ENCODE measurements at regions not wholly inside any gene's neighbourhood (a gene's known extent, or its start where the extent isn't known, plus 50 kb on each side); places are given as distances from the start of the nearest gene placed in this dataset.

DNA sequence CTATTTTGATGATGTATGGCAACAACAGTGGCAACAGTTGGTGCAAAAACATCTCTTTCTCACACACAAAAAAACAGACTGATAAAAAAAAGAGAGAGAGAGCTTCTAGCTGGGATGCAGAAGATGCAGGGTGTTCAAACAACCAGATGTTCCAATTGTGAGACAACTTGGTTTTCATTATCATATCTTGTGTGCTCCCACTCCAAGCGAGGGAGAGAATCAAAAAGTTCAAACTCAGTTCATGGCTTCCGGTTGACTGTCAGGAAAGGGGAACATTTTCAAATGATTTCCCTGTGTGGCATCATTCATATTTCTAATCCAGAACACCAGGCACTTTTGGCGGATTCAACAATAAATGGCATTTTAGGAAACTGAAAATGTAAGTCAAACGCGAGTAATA is 72.1 kb downstream of the RSL24D1 start (continued):
- TF ChIP-seq HMGXB4 (CRISPR knock-in tag; IDR thresholded peaks at IDR 0.05; ENCODE audit: borderline replicate concordance) = no peak
- no peak for TF ChIP-seq FOSL2 (IDR thresholded peaks at IDR 0.05)
- TF ChIP-seq FOSL2 (CRISPR knock-in tag; IDR thresholded peaks at IDR 0.05) = no peak
- TF ChIP-seq CBX8 (IDR thresholded peaks at IDR 0.05) = no peak
- no peak for TF ChIP-seq BCL3 (IDR thresholded peaks at IDR 0.05)
- TF ChIP-seq RAD21 (conservative IDR thresholded peaks at IDR 0.05 in 1 of 2, IDR thresholded peaks at IDR 0.05 in 1 of 2) = no peak

DNA sequence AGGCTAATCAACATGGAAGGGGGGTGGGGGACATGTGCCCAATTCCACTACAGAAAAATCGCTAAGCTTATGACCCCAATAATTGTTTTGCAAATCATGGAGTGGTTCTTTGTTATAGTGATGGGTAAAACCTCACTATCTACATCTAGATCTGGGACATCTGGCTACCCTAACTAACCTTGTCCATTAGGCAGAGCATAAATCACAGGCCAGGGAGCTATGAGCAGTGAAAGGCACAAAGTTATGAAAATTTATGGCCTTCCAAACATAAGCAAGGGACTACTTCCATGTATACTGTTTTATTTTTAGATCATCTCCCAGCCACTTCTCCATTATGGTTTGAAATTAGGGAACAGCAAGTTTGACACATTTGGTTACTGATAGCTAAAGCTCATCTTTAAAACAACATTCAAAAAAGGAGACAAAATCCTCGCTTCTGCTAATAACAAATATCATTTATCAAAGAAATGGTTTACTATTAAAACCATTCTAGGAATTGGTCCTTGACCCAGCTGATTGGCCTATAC is 78.3 kb downstream of the RSL24D1 start:
- FAIRE-seq = no peak
- no peak for ATAC-seq
- no peak for TF ChIP-seq FOSB (CRISPR knock-in tag; IDR thresholded peaks at IDR 0.05)
- TF ChIP-seq ZFP36 (IDR thresholded peaks at IDR 0.05; ENCODE audit: borderline replicate concordance, partially characterized antibody) = no peak
- no peak for TF ChIP-seq HMGXB4 (CRISPR knock-in tag; IDR thresholded peaks at IDR 0.05; ENCODE audit: borderline replicate concordance)
- TF ChIP-seq HDAC2 (IDR thresholded peaks at IDR 0.05) = no peak
- TF ChIP-seq CBX8 (IDR thresholded peaks at IDR 0.05) = no peak
- ChIA-PET POLR2A (no interaction called here), CTCF (interaction anchor here (0.7 to 1.5 kb wide), 4 partner anchors 9 to 259 kb away, joined by 3 to 8 read pairs (median 4); no protein-coding TSS in a partner anchor)
- Histone ChIP-seq H3K9me3 (no peaks in the 10 kb centered on the region), H3K4me1 (no peaks in the 10 kb centered on the region), H3K4me2 (no peak overlapping the region), H3K4me3 (no peak overlapping the region), H3K27ac (no peak overlapping the region)
- DNase-seq (ENCODE audit: low read depth in 1 of 2, low spot score in 1 of 2) = no peak
- WGBS (ENCODE audit: missing lambda C conversion rate) = 34% methylated on average over 2 of the region's 2 CpGs

DNA sequence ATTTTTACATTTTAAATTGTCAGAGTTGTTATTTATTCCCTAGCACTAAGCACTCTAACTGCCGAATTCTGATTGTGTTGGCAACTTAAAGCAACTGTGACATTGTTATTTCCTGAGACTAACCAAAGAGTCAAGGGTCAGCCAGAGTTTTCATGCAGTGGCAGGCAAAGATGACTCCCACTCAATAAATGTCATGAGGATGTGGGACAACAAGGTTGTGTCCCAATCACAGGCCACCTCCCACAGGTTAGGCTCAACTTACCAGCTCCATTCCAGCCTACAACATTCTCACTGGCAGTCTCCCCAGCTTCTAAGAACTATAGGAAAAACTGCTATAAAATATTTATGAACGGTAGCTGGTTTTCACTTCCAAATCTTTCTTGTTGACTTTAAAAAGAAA is 80.1 kb downstream of the RSL24D1 start:
- Histone ChIP-seq H3K27ac (no peak overlapping the region), H3K4me2 (no peak overlapping the region), H3K4me3 (no peak overlapping the region), H3K9me3 (no peaks in the 10 kb centered on the region), H3K4me1 (no peaks in the 10 kb centered on the region)
- DNase-seq (ENCODE audit: low read depth in 1 of 2, low spot score in 1 of 2) = no peak
- FAIRE-seq = no peak
- 10% methylated on average over 2 of the region's 2 CpGs for WGBS (ENCODE audit: missing lambda C conversion rate)
- TF ChIP-seq FOSL2 (IDR thresholded peaks at IDR 0.05) (no peak), FOSL2 (CRISPR knock-in tag; IDR thresholded peaks at IDR 0.05) (no peak), KDM5A (IDR thresholded peaks at IDR 0.05) (no peak), TFCP2L1 (CRISPR knock-in tag; IDR thresholded peaks at IDR 0.05) (no peak), MAZ (IDR thresholded peaks at IDR 0.05; ENCODE audit: borderline replicate concordance, low read depth, low read length) (no peak)
- TF ChIP-seq, protein P1, sequence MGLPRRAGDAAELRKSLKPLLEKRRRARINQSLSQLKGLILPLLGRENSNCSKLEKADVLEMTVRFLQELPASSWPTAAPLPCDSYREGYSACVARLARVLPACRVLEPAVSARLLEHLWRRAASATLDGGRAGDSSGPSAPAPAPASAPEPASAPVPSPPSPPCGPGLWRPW (IDR thresholded peaks at IDR 0.05) = no peak
- TF ChIP-seq, protein P2, sequence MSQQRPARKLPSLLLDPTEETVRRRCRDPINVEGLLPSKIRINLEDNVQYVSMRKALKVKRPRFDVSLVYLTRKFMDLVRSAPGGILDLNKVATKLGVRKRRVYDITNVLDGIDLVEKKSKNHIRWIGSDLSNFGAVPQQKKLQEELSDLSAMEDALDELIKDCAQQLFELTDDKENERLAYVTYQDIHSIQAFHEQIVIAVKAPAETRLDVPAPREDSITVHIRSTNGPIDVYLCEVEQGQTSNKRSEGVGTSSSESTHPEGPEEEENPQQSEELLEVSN (IDR thresholded peaks at IDR 0.05; ENCODE audit: borderline replicate concordance, low read depth) = no peak
- CTCF ChIA-PET = no interaction called here
- POLR2A ChIA-PET = no interaction called here
- no peak for ATAC-seq

DNA sequence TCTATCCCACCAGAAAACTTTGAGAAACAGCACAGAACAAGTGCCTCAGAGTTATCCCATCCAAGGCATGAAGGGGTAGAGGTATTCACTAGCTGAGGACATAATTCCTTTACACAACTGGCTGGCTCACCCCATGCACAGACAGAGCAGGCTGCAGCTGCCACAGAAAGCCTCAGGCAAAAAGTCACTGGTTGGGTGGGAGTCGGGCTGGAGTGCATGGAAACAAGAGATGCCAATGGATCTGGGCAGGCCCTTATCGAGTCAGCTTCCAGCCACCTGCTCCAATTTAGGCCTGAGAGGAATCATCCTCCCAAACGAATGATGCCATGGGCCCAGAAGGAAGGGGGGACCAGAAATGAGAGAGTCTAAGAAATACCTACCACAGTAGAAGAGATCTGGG is 83.0 kb downstream of the RSL24D1 start:
- Histone ChIP-seq H3K27ac (no peak overlapping the region), H3K4me1 (no peaks in the 10 kb centered on the region), H3K9me3 (no peaks in the 10 kb centered on the region), H3K4me3 (no peak overlapping the region), H3K4me2 (no peak overlapping the region)
- WGBS (ENCODE audit: missing lambda C conversion rate) = 5% methylated on average over 3 of the region's 3 CpGs
- ChIA-PET CTCF (interaction anchor here (1.3 to 1.5 kb wide), 3 partner anchors 9 to 55 kb away, joined by 3 to 4 read pairs (median 4); no protein-coding TSS in a partner anchor), POLR2A (no interaction called here)
- ATAC-seq (no peak), FAIRE-seq (no peak), DNase-seq (ENCODE audit: low read depth in 1 of 2, low spot score in 1 of 2) (no peak)
- TF ChIP-seq PHF8 (IDR thresholded peaks at IDR 0.05; ENCODE audit: borderline replicate concordance, low read depth) = no peak
- TF ChIP-seq EHMT2 (IDR thresholded peaks at IDR 0.05; ENCODE audit: low read depth) = no peak
- no peak for TF ChIP-seq TP53 (CRISPR knock-in tag; IDR thresholded peaks at IDR 0.05)
- TF ChIP-seq GATA3 (IDR thresholded peaks at IDR 0.05; ENCODE audit: borderline replicate concordance) = no peak
- no peak for TF ChIP-seq HDAC2 (IDR thresholded peaks at IDR 0.05)
- TF ChIP-seq POLR2AphosphoS2 (conservative IDR thresholded peaks at IDR 0.05; ENCODE audit: low read length) = no peak
- no peak for TF ChIP-seq HMGXB4 (CRISPR knock-in tag; IDR thresholded peaks at IDR 0.05; ENCODE audit: borderline replicate concordance)
- TF ChIP-seq HOXB5 (CRISPR knock-in tag; IDR thresholded peaks at IDR 0.05) = no peak
- TF ChIP-seq USF2 (IDR thresholded peaks at IDR 0.05) = no peak
- no peak for TF ChIP-seq RCOR1 (IDR thresholded peaks at IDR 0.05; ENCODE audit: low read depth, low read length)
- no peak for TF ChIP-seq SREBF2 (IDR thresholded peaks at IDR 0.05)

Data from A549 (cell line).